ENCODE measurements at regions not wholly inside any gene's neighbourhood (a gene's known extent, or its start where the extent isn't known, plus 50 kb on each side); places are given as distances from the start of the nearest gene placed in this dataset.

GRCh38 chr20:18989736-18990474, 176.3 kb downstream of the SCP2D1 start:
- Histone ChIP-seq H3K9me3 (ENCODE audit: control insufficient read depth in 4 of 4, insufficient read depth in 3 of 4, low read length in 3 of 4) (peaks cover 0 to 2% (median 0%) of the 10 kb centered on the region in 4 donors), H3K27ac (ENCODE audit: low read depth in 1 of 2, low read length in 1 of 2) (peak overlapping the region in 1 of 2 donors; percentile 56), H3K27me3 (ENCODE audit: control insufficient read depth in 3 of 3, insufficient read depth in 3 of 3, low read length in 2 of 3) (no peaks in the 10 kb centered on the region), H3K36me3 (ENCODE audit: control insufficient read depth in 4 of 4, insufficient read depth in 4 of 4, low read length in 4 of 4) (no peaks in the 10 kb centered on the region), H3K4me1 (ENCODE audit: control insufficient read depth in 5 of 5, insufficient read depth in 5 of 5, low read length in 5 of 5) (no peaks in the 10 kb centered on the region), H3K4me3 (no peak overlapping the region), H3K9ac (ENCODE audit: insufficient read depth in 1 of 2, low read length in 2 of 2) (no peak overlapping the region)
- WGBS, 2 donors = 78 to 82% methylated on average over 10 of the region's 10 CpGs
- no peak for TF ChIP-seq CTCF (IDR thresholded peaks at IDR 0.05; ENCODE audit: control extremely low read depth, extremely low read depth)
- DNase-seq (peak in 1 of 3 donors; percentile 8), ATAC-seq (ENCODE audit: insufficient read depth, low FRiP score) (peak; percentile 9)

- Histone ChIP-seq H3K4me1 (ENCODE audit: control insufficient read depth in 5 of 5, insufficient read depth in 5 of 5, low read length in 5 of 5) (no peaks in the 10 kb centered on the region), H3K36me3 (ENCODE audit: control insufficient read depth in 4 of 4, insufficient read depth in 4 of 4, low read length in 4 of 4) (no peaks in the 10 kb centered on the region), H3K9me3 (ENCODE audit: control insufficient read depth in 4 of 4, insufficient read depth in 3 of 4, low read length in 3 of 4) (peaks cover 0 to 2% (median 0%) of the 10 kb centered on the region in 4 donors), H3K27me3 (ENCODE audit: control insufficient read depth in 3 of 3, insufficient read depth in 3 of 3, low read length in 2 of 3) (no peaks in the 10 kb centered on the region), H3K4me3 (no peak overlapping the region), H3K9ac (ENCODE audit: insufficient read depth in 1 of 2, low read length in 2 of 2) (no peak overlapping the region), H3K27ac (ENCODE audit: low read depth in 1 of 2, low read length in 1 of 2) (no peak overlapping the region)
- ATAC-seq (ENCODE audit: insufficient read depth, low FRiP score) (no peak), DNase-seq (no peak)
- no peak for TF ChIP-seq CTCF (IDR thresholded peaks at IDR 0.05; ENCODE audit: control extremely low read depth, extremely low read depth)
- WGBS, 2 donors = 84 to 91% methylated on average over 2 of the region's 2 CpGs
These were observed 177.4 kb downstream of the SCP2D1 start for GRCh38 chr20:18991012-18991411.

- ATAC-seq (ENCODE audit: insufficient read depth, low FRiP score) (no peak), DNase-seq (no peak)
- H3K9me3 ChIP-seq (ENCODE audit: control insufficient read depth in 4 of 4, insufficient read depth in 3 of 4, low read length in 3 of 4) = peaks cover 0 to 2% (median 0%) of the 10 kb centered on the region in 4 donors
- H3K9ac ChIP-seq (ENCODE audit: insufficient read depth in 1 of 2, low read length in 2 of 2) = no peak overlapping the region
- H3K27ac ChIP-seq (ENCODE audit: low read depth in 1 of 2, low read length in 1 of 2) = no peak overlapping the region
- H3K4me1 ChIP-seq (ENCODE audit: control insufficient read depth in 5 of 5, insufficient read depth in 5 of 5, low read length in 5 of 5) = no peaks in the 10 kb centered on the region
- H3K36me3 ChIP-seq (ENCODE audit: control insufficient read depth in 4 of 4, insufficient read depth in 4 of 4, low read length in 4 of 4) = no peaks in the 10 kb centered on the region
- H3K27me3 ChIP-seq (ENCODE audit: control insufficient read depth in 3 of 3, insufficient read depth in 3 of 3, low read length in 2 of 3) = no peaks in the 10 kb centered on the region
- H3K4me3 ChIP-seq = no peak overlapping the region
- WGBS, 2 donors = 40 to 81% methylated on average over 1 of the region's 1 CpG
- no peak for TF ChIP-seq CTCF (IDR thresholded peaks at IDR 0.05; ENCODE audit: control extremely low read depth, extremely low read depth)
These were observed 178.8 kb downstream of the SCP2D1 start for GRCh38 chr20:18992418-18992817.
